ENCODE measurements at regions not wholly inside any gene's neighbourhood (a gene's known extent, or its start where the extent isn't known, plus 50 kb on each side); places are given as distances from the start of the nearest gene placed in this dataset.

GRCh38 chr7:41104631-41105030 lies 598.3 kb downstream of the INHBA start:
- Histone ChIP-seq H3K79me2 (no peaks in the 10 kb centered on the region), H3K4me2 (no peak overlapping the region), H2AFZ (no peak overlapping the region), H3K36me3 (replicated peaks; ENCODE audit: insufficient read depth, low read depth) (no peaks in the 10 kb centered on the region), H3K27ac (no peak overlapping the region), H4K20me1 (ENCODE audit: insufficient read depth, poor library complexity, severe bottlenecking) (no peaks in the 10 kb centered on the region), H3K4me3 (no peak overlapping the region), H3K9me3 (ENCODE audit: low read depth) (no peaks in the 10 kb centered on the region), H3K4me1 (ENCODE audit: insufficient read depth) (peaks cover 6% of the 10 kb centered on the region), H3K9me2 (replicated peaks; ENCODE audit: insufficient read depth) (no peaks in the 10 kb centered on the region), H3K27me3 (no peaks in the 10 kb centered on the region)
- TF ChIP-seq EZH2phosphoT487 (IDR thresholded peaks at IDR 0.05; ENCODE audit: low read depth, severe bottlenecking, unreplicated experiment) (no peak), EZH2 (IDR thresholded peaks at IDR 0.05; ENCODE audit: borderline replicate concordance) (no peak)
- TF ChIP-seq, protein P1, sequence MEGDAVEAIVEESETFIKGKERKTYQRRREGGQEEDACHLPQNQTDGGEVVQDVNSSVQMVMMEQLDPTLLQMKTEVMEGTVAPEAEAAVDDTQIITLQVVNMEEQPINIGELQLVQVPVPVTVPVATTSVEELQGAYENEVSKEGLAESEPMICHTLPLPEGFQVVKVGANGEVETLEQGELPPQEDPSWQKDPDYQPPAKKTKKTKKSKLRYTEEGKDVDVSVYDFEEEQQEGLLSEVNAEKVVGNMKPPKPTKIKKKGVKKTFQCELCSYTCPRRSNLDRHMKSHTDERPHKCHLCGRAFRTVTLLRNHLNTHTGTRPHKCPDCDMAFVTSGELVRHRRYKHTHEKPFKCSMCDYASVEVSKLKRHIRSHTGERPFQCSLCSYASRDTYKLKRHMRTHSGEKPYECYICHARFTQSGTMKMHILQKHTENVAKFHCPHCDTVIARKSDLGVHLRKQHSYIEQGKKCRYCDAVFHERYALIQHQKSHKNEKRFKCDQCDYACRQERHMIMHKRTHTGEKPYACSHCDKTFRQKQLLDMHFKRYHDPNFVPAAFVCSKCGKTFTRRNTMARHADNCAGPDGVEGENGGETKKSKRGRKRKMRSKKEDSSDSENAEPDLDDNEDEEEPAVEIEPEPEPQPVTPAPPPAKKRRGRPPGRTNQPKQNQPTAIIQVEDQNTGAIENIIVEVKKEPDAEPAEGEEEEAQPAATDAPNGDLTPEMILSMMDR (IDR thresholded peaks at IDR 0.05; ENCODE audit: poor library complexity): no peak
- DNase-seq (ENCODE audit: low spot score): no peak
- WGBS (ENCODE audit: low lambda C conversion rate, missing lambda C conversion rate): 70% methylated on average over 1 of the region's 1 CpG

GRCh38 chr7:41103331-41103730 lies 599.6 kb downstream of the INHBA start:
- Histone ChIP-seq H3K79me2 (no peaks in the 10 kb centered on the region), H2AFZ (no peak overlapping the region), H3K4me2 (no peak overlapping the region), H3K4me3 (no peak overlapping the region), H3K27ac (no peak overlapping the region), H3K9me2 (replicated peaks; ENCODE audit: insufficient read depth) (no peaks in the 10 kb centered on the region), H3K36me3 (replicated peaks; ENCODE audit: insufficient read depth, low read depth) (no peaks in the 10 kb centered on the region), H3K9me3 (ENCODE audit: low read depth) (no peaks in the 10 kb centered on the region), H4K20me1 (ENCODE audit: insufficient read depth, poor library complexity, severe bottlenecking) (no peaks in the 10 kb centered on the region), H3K27me3 (no peaks in the 10 kb centered on the region), H3K4me1 (ENCODE audit: insufficient read depth) (peaks cover 2% of the 10 kb centered on the region)
- DNase-seq (ENCODE audit: low spot score): no peak
- TF ChIP-seq EZH2phosphoT487 (IDR thresholded peaks at IDR 0.05; ENCODE audit: low read depth, severe bottlenecking, unreplicated experiment) (no peak), EZH2 (IDR thresholded peaks at IDR 0.05; ENCODE audit: borderline replicate concordance) (no peak)
- TF ChIP-seq, protein P1 (IDR thresholded peaks at IDR 0.05; ENCODE audit: poor library complexity): no peak

DNA sequence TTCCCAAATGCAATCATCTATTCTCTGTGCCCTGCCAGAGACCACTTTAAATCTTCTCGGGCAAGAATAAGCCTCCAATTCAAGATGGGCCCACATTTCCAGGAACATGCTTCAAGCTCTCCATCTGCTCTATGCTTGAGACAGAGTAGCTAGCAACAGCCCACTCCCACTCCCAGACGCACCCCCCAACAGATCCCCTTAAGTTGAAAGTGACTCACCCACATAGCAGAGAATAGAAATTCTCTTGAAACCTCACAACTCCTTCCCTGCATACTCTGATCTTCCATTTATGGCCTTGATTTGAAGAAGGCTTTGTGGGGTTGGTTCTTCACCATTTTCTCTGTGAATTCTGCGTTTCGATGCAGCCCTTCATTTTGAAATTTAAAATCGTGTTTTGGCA lies 604.0 kb downstream of the INHBA start:
- Histone ChIP-seq H3K36me3 (replicated peaks; ENCODE audit: insufficient read depth, low read depth) (no peaks in the 10 kb centered on the region), H3K4me2 (no peak overlapping the region), H4K20me1 (ENCODE audit: insufficient read depth, poor library complexity, severe bottlenecking) (no peaks in the 10 kb centered on the region), H3K27me3 (no peaks in the 10 kb centered on the region), H2AFZ (no peak overlapping the region), H3K4me1 (ENCODE audit: insufficient read depth) (no peaks in the 10 kb centered on the region), H3K79me2 (no peaks in the 10 kb centered on the region), H3K4me3 (no peak overlapping the region), H3K27ac (no peak overlapping the region), H3K9me2 (replicated peaks; ENCODE audit: insufficient read depth) (no peaks in the 10 kb centered on the region), H3K9me3 (ENCODE audit: low read depth) (no peaks in the 10 kb centered on the region)
- no peak for DNase-seq (ENCODE audit: low spot score)
- no peak for TF ChIP-seq EZH2 (IDR thresholded peaks at IDR 0.05; ENCODE audit: borderline replicate concordance)
- no peak for TF ChIP-seq EZH2phosphoT487 (IDR thresholded peaks at IDR 0.05; ENCODE audit: low read depth, severe bottlenecking, unreplicated experiment)
- TF ChIP-seq, protein P1 (IDR thresholded peaks at IDR 0.05; ENCODE audit: poor library complexity): no peak
- WGBS (ENCODE audit: low lambda C conversion rate, missing lambda C conversion rate): 96% methylated on average over 5 of the region's 5 CpGs

- H3K9me3 ChIP-seq (ENCODE audit: low read depth): no peaks in the 10 kb centered on the region
- H3K4me2 ChIP-seq: no peak overlapping the region
- no peaks in the 10 kb centered on the region for H3K4me1 ChIP-seq (ENCODE audit: insufficient read depth)
- no peaks in the 10 kb centered on the region for H3K27me3 ChIP-seq
- no peak overlapping the region for H3K27ac ChIP-seq
- H3K36me3 ChIP-seq (replicated peaks; ENCODE audit: insufficient read depth, low read depth): no peaks in the 10 kb centered on the region
- TF ChIP-seq EZH2phosphoT487 (IDR thresholded peaks at IDR 0.05; ENCODE audit: low read depth, severe bottlenecking, unreplicated experiment) (no peak), EZH2 (IDR thresholded peaks at IDR 0.05; ENCODE audit: borderline replicate concordance) (no peak)
- TF ChIP-seq, protein P1 (IDR thresholded peaks at IDR 0.05; ENCODE audit: poor library complexity): no peak
- H3K9me2 ChIP-seq (replicated peaks; ENCODE audit: insufficient read depth): no peaks in the 10 kb centered on the region
- H2AFZ ChIP-seq: no peak overlapping the region
- H3K4me3 ChIP-seq: no peak overlapping the region
- H3K79me2 ChIP-seq: no peaks in the 10 kb centered on the region
- no peak for DNase-seq (ENCODE audit: low spot score)
- WGBS (ENCODE audit: low lambda C conversion rate, missing lambda C conversion rate): 81% methylated on average over 4 of the region's 4 CpGs
- H4K20me1 ChIP-seq (ENCODE audit: insufficient read depth, poor library complexity, severe bottlenecking): no peaks in the 10 kb centered on the region
Measured at GRCh38 chr7:41098402-41098801, 604.5 kb downstream of the INHBA start.
